NCI-H2107 (cell line): ENCODE measurements at regions not wholly inside any gene's neighbourhood (a gene's known extent, or its start where the extent isn't known, plus 50 kb on each side); places are given as distances from the start of the nearest gene placed in this dataset.
"Not testable (repeated sequence)": the region's sequence is repeated elsewhere in the genome, so short reads cannot be mapped to it uniquely, and the experiment has no call there.

Experiments
- DNase-seq: peaks from one replicate; lab custom pipeline; 2025; lab: John Stamatoyannopoulos, UW

DNA sequence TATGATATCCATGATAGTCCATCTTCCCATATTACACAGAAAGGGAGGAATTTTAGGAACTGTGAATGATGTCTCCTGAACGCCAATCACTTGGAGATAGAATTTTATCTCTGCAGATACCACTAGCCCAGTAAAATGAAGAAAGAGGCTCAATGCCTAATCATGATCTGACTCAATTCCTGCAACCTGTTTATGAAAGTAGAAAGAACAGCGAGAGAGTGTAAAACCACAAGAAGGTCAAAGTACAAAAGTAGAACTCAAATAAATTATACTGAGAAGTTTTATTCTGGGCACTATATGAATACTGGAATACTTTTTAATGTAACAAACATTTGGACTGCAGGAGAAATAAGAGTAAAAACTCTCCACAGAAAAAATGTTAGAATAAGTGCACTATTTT lies 892.1 kb upstream of the DDX18 start:
- DNase-seq = no peak

DNA sequence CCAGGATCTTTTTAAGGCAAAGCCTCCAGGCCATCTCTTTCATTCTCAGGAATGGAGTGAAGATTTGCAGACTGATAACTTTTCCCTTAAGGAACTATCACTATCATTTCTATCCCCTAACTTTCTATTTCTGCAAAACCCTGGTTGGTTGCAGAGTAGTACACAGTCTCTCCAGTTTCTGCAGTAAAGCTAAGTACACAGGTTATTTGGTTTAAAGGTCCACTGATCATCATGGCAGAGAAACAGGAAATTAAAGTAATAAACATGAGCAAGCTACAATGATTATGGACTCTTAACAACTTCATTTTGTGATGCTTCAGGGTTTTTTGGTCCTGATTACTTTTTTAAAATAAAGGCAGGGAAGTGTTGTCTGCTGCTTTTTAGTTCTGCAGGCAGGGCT lies 890.0 kb upstream of the DDX18 start:
- DNase-seq = no peak

DNA sequence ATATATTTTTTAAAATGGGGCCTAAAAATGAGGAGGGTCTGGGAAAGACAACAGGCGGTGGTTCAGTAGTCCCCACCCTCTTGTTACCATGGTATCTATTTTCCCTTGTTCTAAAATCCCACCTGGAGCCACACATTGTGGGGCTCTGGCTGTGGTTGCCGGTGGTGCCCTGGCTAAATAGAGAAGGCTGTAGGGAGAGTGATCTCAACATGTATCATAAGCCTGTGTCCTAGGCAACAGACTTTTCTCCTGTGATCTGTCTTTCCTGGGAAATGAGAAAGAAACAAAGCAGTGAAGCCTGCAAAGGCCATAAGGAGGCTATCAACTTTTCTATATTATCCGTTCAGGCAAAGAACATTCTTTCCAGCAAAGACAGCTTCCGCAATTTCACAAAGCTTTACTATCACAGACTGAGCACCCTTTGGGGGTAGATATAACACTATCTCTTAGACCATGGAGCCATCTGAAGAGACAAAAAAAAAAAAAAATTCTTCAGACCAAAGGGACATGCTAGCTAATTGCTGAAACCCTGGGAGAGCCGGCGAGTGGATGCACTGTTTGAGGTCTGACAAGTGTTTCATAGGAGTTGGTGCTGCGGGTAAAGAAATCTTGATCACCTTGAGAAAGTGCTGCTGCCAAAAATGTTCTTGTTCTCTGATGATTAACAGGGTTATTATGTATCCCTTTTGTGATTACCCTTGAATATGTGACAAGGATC lies 879.2 kb upstream of the DDX18 start:
- no peak for DNase-seq

DNA sequence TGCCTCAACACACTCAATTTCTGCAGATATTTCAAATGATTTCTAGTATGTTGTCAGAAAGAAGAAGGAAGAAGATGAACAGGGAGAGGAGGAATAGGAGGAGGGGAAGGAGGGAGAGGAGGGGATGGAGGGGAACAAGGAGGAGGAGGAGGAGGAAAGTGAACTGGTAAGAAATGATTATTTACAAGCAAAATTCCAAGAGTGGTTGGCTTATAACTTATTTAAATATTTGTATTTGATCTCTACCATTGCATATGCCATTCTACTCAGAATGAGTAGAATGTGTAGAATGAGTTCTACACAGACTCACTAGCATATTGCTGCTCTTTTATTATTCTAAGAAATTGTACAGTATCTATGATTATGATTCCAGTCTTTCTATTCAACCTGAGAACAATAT lies 866.2 kb upstream of the DDX18 start:
- no peak for DNase-seq

DNA sequence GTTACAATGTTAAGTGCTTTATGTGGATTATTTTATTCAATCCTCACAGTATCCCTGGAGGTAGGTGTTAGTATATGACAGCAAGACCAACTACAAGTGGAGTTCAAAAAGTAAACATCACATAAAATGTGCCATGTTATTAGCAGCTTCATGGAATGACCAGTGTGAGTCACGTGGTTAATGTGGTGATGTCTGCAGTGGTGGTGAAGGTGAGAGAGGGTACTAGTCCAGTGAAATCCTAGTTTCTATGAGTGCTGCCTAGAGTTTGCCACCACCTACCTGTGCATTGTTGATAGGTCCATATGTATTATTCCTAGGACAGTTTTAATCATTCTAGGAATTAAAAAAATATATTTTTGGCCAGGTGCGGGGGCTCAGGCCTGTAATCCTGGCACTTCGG lies 865.2 kb upstream of the DDX18 start:
- no peak for DNase-seq

DNA sequence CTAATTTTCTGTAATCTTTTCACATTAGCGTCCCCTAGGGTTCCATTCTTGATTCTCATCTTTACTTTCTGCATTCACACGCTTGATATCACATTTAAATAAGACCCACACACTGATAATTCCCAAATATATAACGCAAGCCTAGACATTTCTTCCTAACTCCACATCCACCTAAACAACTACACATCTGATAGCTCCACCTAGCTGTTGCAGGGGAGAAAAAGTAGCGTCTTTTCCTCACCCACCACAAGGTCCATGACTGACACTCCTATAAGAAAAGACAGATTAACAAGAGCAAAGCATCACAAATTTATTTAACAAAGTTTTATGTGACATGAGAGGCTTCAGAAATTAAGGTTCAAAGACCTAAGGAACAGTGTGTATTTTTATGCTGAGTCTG lies 862.2 kb upstream of the DDX18 start:
- DNase-seq = no peak

DNA sequence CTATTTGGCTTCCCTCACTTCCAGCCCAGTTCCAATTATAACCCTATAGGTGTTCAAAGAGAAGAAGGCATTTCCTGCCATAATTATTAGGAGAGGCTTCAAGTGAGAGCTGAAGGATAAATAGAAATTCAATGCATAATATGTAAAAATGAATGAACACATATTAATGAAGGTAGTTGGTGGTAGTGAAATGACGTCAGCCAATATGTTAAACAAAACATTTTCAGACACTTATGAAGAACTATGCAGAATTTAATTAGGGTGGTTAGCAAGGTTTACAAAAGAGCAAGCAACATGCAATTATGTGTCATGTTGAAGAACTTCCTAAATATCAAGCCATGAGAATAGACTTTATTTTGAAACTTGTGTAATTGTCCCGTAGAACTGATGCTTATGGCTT lies 858.8 kb upstream of the DDX18 start:
- DNase-seq = no peak

DNA sequence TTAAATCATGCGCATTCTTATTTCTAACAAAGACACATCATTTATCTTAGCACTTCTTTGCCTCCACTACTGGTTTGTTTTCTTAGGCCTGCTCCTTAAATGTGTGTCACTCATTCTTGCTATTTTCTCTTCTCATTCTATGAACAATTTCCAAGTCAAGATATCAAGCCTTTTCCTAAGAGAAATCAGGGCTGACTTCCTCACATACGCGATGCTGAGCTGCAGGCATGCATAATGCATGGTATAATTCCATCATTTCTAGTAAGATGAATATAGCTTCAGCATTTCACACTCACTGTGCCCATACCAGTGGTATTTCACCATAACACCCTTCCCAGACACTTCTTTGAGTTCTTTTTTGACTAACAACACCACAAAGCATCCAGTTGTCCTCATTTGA lies 838.9 kb upstream of the DDX18 start:
- no peak for DNase-seq

DNA sequence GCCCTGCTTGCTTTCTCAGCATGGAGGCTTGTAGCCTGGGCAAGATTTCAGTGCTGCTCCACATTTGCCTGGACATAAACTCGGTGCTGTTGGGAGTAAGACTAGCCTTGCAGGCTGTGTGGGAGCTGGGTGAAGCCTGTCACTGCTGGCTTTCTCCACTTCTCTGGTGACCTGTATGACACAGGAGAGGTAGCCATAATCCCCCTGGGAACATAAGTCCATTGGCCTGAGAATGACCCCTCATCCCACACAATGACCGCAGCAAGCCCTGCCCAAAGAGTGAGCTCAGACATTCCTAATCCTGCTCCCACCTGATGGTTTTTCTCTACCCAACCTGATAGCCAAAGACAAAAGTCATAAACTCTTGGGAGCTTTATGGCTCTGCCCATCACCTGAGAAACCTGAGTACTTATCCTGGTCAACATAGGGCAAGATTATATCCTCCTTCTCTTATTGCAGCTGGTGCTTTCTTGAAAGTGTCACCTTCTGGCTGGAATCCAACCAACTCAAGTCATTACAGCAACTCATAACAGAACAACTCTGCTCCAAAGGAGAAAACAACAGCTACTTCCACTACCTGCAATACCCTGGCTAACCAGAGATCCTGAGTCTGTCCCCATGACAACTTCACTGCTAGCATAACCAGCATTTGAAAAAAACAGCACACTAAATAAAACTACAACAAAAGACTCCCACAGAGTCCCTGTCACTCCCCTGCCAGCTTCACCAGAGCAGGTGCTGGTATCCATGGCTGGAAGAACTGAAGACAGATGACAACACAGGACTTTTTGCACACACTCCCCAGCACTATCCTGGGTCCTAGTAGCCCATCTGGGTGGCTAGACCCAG lies 834.4 kb upstream of the DDX18 start:
- DNase-seq = no peak

DNA sequence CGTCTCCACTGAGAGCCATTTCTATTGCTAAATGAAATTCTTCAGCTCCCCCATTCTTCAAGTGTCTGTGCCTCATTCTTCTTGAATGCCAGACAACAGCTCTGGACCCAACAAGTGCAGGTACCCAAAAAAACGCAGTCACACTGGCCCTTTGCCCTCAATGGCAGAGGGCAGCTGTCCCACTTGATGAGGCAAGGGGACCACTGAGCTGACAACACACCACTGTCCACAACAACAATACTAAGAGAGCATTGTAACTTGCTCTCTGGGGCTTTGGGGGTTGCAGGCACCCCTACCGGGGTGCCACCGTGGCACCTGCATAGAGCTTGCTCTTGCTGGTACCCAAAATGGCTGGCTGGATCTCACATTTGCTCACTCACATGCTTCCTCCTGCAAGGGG lies 827.0 kb upstream of the DDX18 start:
- DNase-seq = no peak

DNA sequence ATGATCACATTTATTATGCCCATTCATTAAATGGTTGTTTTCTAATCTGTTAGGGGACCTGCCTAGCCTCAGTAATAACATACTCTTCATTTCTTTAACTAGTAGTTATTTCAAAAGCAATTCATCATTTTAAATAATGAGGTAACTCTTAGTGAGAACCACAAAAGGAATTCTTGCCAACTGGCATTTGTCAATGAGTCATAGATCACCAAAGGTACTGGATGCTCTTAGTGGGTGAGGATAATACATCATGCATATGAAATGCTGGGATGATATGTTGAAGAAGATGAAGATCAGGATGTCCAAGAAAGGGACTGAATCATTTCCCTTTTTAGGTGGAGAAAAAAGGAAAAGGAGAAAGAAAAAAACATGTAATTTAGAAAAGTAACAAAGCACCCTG lies 826.2 kb upstream of the DDX18 start:
- DNase-seq = no peak

DNA sequence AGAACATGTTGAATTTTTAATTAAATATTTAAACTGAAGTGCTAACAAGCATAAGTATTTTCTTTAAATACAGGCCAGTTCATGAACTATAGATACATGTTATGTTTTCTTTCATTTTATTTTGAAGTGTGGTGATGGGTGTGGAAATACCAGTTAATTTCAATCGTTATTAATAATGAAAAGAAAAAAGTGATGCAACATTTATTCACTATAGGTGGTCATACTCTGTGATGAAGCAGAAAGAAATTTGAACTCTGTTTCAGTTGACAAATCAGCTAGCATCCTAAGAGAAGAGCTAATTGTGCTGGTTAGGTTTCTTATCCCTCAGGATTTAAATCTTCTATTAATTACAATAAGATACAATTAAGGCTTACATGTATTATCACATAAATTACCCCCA lies 795.1 kb upstream of the DDX18 start:
- no peak for DNase-seq

DNA sequence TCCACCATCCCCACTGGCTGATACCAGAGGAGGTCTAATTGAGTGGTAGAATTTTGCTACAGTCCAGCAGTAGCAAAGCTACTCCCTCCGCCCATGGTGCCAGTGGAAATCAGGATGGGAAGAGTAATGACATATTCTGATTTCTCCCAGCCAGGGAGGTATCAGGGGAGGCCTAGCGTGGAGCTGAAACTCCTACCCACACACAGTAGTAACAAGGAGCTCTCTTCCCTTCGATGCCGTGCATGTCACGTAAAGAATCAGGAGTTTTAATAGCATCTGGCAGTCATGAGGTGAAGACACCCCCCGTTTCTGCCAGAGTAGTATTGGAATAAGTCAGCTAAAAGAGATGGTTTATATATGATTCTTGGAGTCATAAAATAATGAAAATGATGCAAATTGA lies 786.8 kb upstream of the DDX18 start:
- DNase-seq = no peak

DNA sequence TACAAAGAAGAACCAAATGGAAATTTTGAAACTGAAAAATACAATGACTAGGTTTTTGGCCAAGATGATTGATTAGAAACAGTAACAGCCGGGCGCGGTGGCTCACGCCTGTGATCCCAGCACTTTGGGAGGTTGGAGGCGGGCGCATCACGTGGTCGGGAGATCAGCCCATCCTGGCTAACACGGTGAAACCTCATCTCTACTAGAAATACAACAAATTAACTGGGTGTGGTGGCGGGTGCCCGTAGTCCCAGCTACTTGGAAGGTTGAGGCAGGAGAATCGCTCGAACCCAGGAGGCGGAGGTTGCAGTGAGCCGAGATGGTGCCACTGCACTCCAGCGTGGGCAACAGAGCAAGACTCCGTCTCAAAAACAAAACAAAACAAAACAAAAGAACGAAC lies 785.8 kb upstream of the DDX18 start:
- DNase-seq = not testable (repeated sequence)

DNA sequence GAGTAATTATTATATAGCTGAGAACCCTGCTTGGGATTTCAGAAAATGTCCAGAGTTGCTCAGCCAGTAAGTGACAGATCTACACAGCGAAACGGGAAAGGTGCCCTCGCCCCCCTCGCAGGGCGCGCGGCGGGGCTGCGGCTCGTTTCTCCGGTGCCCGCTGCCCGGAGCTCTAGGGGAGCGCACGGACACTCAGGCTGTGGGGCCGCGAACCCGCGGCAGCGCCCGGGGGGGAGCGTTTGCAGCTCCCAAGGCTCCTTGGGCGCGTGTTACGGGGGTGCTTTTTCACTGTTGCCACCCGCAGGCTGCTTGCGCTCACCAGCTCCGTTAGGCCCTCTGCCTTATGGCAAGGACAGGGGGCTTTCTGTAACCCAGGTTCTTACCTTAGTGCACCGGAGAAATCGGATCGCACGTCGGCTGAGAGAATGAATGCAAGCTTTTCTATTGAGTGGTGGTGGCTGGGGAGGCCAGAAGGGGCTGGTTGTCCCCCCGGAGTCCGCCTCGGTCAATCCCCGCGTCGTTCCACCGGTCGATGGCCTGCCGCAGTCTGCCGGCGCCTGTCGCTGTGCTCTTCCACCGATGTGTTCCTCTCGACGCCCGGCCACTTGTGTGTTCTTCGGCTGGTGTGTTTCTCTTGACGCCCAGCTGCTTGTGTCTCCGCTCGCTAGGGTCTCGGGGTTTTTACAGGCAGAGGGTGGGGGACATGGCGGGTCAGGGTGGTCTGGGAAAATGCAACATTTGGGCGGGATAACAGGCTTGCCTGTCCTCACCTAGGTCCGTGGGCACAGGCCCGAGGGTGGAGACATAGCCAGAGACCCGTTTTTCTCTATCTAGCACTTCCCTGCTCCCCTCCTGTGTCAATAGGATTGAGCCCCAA lies 758.8 kb upstream of the DDX18 start:
- no peak for DNase-seq

DNA sequence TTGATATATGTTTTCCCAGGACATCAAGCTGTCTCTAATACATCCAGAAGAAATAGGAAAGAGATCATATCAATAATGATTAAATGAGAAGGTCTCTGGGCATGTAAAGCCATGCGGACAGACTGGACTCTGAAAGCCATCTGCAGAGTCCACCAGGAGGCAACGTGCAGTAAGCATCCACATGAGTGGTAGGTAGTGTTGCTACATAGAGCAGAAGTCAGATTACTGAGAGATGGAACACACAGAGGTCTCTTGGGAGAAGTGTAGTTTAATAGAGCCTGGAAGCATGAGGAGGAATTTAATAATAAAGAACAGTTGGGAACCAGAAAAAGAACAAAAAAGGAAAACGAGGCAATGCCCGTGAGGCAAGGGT lies 758.1 kb upstream of the DDX18 start:
- DNase-seq = no peak

DNA sequence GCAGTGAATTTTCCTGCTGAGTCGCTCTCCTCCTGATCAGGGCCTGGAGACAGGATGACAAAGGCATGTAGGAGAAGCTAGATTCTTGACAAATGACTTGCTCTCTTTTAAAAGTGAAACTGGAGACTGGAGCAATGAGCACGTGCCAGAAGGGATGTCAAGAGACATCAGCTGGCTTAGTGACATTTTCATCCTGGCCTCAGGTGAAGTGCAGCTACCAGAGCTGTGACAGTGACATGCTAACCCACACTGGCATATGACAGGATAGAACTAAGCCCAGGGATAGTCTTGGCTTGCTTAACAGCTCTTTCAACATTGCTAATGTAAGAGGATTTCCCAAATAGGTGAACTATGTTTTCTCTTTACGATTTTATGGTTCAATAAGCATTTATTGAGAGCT lies 757.5 kb upstream of the DDX18 start:
- DNase-seq = no peak

DNA sequence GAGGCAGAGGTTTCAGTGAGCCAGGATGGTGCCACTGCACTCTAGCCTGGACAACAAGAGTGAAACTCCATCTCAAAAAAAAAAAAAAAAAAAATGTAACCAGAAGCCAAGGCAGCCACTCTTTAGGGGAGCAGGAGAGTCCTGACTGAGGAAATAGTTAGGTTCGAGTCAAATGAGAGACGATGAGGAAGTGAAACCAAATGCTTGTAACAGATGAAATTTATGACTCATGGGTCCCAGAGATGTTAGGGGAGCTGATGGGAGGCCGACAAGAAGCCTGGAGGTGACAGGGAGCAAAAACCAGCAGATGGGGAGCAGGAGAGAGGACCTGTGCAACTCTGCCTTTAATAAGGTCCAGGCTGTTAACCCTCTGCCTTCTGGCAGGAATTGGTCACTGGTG lies 756.1 kb upstream of the DDX18 start:
- no peak for DNase-seq

DNA sequence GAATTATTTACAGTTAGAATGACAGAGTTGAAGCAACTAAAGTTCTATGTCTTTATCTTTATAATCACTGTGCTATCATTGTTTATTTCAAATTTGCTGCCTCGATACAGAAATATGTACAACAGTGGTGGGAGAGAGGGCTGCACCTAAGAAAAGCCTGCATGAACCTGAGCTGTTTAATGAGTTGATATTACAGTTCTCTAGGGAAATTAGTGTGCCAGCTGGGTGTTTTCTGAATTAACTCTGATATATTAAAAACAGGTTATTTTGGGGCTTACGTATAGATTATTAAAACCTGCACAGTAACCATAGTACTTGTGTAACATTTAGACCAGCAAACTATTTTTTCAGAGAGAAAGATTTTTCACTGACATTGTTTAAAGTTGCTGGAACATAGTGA lies 750.5 kb upstream of the DDX18 start:
- DNase-seq = no peak

DNA sequence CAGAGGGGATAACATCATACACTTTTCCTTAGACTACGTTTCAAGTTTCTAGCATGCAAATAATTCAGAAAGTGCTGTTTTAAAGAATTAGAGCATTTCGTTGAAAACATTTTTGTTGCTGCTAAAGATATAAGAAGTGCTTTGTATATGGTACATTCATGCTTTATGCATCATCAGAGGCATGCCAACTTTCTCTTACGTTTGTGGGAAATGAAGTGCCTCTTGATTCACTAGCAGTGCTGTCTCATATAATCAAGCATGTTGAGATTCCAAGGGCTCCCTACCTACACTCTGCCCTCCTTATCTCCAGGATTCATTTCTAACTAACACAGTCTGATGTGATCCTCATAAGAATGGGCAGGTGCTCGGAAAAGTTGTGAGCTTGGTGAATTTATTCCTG lies 748.6 kb upstream of the DDX18 start:
- no peak for DNase-seq

DNA sequence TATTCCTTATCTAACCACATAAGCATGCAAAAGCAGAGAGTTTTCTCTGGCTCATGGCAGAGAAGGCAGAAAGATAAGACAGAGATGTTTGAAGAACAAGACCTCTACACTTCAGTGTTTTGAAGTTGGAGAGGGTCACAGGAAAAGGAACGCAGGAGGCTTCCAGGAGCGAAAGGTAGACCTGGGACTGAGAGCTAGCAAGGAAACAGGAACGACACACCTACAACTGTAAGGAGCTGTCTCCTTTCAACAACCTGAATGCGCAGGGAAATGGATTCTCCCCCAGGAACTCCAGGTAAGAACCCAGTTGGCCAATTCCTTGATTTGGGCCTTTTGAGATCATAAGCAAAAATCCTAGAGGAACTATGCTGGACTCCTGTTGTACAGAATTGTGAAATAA lies 746.6 kb upstream of the DDX18 start:
- no peak for DNase-seq

DNA sequence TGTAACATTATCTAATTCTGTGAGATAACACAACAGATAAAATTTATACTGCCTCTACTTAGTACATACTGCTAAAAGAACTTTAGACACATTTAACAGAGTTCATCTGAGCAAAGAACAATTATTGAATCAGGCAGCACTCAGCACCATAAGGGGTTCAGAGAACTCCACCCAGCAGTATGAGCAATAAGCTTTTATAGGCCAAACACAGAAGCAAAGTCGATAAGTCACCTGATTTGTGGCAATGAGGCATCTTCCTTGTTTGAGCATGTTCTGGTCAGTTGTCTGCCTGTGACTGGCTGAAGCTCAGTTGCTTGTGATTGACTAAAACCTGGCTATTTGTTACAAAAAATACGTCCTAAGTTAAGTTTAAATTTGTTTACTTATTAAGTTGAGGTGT lies 746.1 kb upstream of the DDX18 start:
- DNase-seq = no peak

DNA sequence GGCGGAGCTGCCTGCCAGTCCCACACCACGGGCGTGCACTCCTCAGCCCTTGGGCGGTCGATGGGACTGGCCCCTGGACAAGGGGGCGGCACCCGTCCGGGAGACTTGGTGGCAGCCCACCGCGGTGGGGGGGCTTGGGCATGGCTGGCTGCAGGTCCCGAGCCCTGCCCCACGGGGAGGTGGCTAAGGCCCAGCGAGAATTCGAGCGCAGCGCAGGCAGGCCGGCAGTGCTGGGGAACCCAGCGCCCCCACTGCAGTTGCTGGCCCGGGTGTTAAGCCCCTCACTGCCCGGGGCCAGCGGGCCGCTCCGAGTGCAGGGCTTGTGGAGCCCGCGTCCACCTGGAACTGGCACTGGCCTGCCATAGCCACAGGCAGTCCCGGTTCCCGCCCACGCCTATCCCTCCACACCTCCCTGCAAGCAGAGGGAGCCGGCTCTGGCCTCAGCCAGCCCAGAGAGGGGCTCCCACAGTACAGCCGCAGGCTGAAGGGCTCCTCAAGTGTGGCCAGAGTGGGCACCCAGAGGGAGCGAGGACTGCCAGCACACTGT lies 742.9 kb upstream of the DDX18 start:
- no peak for DNase-seq
